Type B pancreatic cell (in vitro differentiated cells): ENCODE measurements at regions not wholly inside any gene's neighbourhood (a gene's known extent, or its start where the extent isn't known, plus 50 kb on each side); places are given as distances from the start of the nearest gene placed in this dataset.

Experiments
- DNase-seq: peaks from one replicate; pipeline ENCODE4 v3.0.0; 2021; ENCODE audit warnings: mixed read lengths; ENCODE audit not compliant: unreplicated experiment; ENCODE audit errors: extremely low spot score
- H3K27ac Mint-ChIP-seq: 2 replicates; pipeline ENCODE4 v1.8.0; 2021; ENCODE audit warnings: mild to moderate bottlenecking, mixed read lengths
- H3K27me3 Mint-ChIP-seq: 2 replicates; pipeline ENCODE4 v1.8.0; 2021; ENCODE audit warnings: mixed read lengths
- H3K36me3 Mint-ChIP-seq: 2 replicates; pipeline ENCODE4 v1.8.0; 2021; ENCODE audit warnings: mixed read lengths
- H3K4me1 Mint-ChIP-seq: one replicate; pipeline ENCODE4 v1.8.0; 2021; ENCODE audit warnings: mixed read lengths; ENCODE audit not compliant: unreplicated experiment
- H3K4me3 Mint-ChIP-seq: 2 replicates; pipeline ENCODE4 v1.8.0; 2021; ENCODE audit warnings: mild to moderate bottlenecking, mixed read lengths
- H3K9me3 Mint-ChIP-seq: 2 replicates; pipeline ENCODE4 v1.8.0; 2021; ENCODE audit warnings: mixed read lengths
- TF ChIP-seq, protein P1 (sequence below): fragments of 200-600 bp; sonication (generic); conservative IDR thresholded peaks from 2 replicates; pipeline ENCODE4 v1.5.0; 2021; ENCODE audit warnings: antibody characterized with exemption, mild to moderate bottlenecking

DNA sequence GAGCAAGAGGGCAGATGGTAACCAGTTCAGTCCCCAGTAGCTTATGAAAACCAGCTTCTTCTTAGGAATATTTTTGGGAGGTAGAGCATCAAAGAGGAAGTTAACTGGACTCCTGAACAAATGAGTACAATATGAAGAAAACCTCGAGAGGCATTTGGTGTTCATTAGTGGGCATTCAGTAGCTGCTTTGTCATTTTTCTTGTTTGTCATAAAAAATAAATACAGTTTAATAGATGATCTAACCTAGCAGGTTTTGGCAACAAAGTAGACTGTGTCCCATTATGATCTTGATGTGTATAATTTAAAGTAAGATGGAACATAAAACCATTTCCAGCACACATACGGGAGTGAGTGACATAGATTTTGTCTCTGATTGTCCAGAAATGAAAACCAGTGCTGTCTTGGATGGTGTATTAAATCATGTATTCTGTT lies 173.1 kb downstream of the HS3ST3A1 start:
- DNase-seq: no peak
- H3K4me3 Mint-ChIP-seq: peak overlapping the region; percentile 4
- H3K27ac Mint-ChIP-seq: peak overlapping the region; percentile 22
- H3K4me1 Mint-ChIP-seq: peaks cover 30% of the 10 kb centered on the region
- no peaks in the 10 kb centered on the region for H3K9me3 Mint-ChIP-seq
- H3K27me3 Mint-ChIP-seq: no peaks in the 10 kb centered on the region
- TF ChIP-seq, protein P1, sequence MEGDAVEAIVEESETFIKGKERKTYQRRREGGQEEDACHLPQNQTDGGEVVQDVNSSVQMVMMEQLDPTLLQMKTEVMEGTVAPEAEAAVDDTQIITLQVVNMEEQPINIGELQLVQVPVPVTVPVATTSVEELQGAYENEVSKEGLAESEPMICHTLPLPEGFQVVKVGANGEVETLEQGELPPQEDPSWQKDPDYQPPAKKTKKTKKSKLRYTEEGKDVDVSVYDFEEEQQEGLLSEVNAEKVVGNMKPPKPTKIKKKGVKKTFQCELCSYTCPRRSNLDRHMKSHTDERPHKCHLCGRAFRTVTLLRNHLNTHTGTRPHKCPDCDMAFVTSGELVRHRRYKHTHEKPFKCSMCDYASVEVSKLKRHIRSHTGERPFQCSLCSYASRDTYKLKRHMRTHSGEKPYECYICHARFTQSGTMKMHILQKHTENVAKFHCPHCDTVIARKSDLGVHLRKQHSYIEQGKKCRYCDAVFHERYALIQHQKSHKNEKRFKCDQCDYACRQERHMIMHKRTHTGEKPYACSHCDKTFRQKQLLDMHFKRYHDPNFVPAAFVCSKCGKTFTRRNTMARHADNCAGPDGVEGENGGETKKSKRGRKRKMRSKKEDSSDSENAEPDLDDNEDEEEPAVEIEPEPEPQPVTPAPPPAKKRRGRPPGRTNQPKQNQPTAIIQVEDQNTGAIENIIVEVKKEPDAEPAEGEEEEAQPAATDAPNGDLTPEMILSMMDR: no peak
- H3K36me3 Mint-ChIP-seq: no peaks in the 10 kb centered on the region

DNA sequence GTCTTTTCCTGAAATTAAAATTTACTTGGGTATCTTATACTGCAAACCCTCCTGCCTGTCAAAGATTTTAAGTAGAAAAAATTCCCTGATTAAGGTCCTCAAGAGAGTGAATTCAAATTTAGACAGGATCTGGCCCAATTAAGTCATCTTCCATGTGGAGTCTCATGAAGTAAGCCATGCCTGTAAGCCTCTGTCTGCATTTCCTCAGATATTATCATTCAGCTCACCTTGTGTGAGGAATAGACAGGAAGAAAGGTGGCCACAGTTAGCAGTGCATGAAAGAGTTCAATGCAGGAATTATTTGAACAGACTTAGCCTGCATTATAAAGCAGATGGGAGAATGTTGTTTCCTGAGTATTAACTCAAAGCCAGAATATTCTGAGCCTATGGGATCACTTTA lies 174.7 kb downstream of the HS3ST3A1 start:
- Mint-ChIP-seq H3K9me3 (peaks cover under 1% of the 10 kb centered on the region), H3K4me1 (peaks cover 30% of the 10 kb centered on the region), H3K4me3 (no peak overlapping the region), H3K36me3 (no peaks in the 10 kb centered on the region), H3K27ac (no peak overlapping the region), H3K27me3 (no peaks in the 10 kb centered on the region)
- DNase-seq: no peak
- TF ChIP-seq, protein P1: no peak

DNA sequence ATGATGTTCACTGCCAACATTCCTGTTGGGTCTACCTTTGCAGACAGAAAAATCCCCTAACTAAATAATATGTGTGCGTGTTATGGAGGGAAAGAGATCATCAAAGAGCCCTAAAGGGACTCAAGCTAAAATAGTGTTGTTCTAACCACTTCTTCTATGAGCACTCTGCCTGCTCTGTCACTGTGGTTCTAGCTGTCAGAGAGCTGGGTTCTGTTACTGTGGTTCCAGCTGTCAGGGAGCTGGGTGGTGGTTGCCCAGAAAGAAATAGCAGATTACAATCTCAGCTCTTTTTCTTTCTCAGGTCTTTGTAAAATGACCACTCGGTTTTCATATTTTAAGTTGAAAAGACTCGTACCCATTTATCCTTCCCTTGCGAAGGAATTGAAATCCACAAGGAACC lies 176.3 kb downstream of the HS3ST3A1 start:
- no peak for DNase-seq
- H3K27me3 Mint-ChIP-seq: no peaks in the 10 kb centered on the region
- TF ChIP-seq, protein P1: no peak
- H3K4me3 Mint-ChIP-seq: no peak overlapping the region
- H3K4me1 Mint-ChIP-seq: peaks cover 33% of the 10 kb centered on the region
- no peaks in the 10 kb centered on the region for H3K36me3 Mint-ChIP-seq
- no peak overlapping the region for H3K27ac Mint-ChIP-seq
- peaks cover 14% of the 10 kb centered on the region for H3K9me3 Mint-ChIP-seq

DNA sequence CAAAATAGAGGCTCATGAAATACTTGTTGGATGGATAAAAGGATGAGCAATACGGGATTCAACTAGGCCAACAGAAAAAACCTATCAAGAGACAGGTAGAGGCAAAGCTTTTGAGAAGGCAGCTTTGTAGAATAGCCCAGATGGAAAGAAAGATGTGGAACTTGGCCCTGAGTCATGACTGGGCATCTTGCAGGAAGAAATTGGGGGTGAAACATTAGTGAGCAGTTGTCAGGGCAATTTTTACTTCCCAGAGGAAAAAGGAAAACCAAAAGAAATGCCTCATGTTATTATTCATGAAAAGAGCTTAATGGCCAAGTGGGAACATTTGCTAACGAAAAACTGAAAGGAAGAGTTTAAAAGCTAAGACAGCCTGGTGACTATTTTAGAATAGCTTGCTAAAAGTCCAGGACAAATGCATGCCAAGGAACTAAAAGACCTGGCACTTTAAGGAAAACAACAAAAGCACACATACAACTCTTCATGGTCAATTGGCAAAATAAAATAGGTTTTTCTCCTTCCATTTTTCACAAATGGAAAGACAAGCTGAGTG lies 180.1 kb downstream of the HS3ST3A1 start:
- no peak overlapping the region for H3K27ac Mint-ChIP-seq
- H3K36me3 Mint-ChIP-seq: no peaks in the 10 kb centered on the region
- no peak overlapping the region for H3K4me3 Mint-ChIP-seq
- TF ChIP-seq, protein P1: no peak
- H3K27me3 Mint-ChIP-seq: peaks cover 3% of the 10 kb centered on the region
- peaks cover 14% of the 10 kb centered on the region for H3K9me3 Mint-ChIP-seq
- peaks cover 5% of the 10 kb centered on the region for H3K4me1 Mint-ChIP-seq
- no peak for DNase-seq

DNA sequence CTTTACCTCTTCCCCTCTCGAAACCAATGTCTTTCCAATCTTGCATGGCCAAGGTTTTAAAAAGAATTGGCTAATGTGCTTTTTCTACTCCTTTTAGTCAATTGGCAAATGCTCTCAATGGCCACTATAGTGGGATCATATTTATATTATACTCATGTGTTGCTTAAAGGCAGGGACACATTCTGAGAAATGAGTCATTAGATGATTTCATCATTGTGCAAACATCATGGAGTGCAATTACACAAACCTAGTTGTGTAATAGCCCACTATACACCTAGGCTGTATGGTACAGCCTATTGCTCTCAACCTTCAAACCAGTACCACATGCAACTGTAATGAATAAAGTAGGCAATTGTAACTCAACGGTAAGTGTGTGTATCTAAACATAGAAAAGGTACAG lies 180.9 kb downstream of the HS3ST3A1 start:
- Mint-ChIP-seq H3K27ac (peak overlapping the region; percentile 31), H3K4me3 (no peak overlapping the region), H3K27me3 (peaks cover 4% of the 10 kb centered on the region), H3K36me3 (no peaks in the 10 kb centered on the region), H3K9me3 (peaks cover 14% of the 10 kb centered on the region), H3K4me1 (peaks cover 5% of the 10 kb centered on the region)
- TF ChIP-seq, protein P1: no peak
- no peak for DNase-seq

DNA sequence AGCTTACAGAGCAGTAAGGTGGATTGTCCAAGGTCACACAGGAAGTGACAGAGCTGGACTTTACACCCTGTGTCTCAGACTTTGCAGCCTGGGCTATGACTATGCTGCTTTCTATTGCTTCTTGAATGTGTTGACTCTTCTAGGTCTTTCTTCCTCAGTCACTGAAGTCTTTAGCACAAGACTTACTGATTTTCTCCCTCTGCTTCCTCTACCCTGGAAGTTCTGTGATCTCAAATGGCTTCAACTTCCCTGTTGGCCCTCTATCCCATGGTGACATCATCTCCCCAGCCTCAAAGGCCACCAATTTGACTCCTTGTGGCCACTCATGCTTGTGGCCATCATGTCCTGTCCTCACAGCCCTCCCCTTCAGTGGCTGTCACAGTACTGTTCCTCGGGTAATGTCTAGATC lies 181.3 kb downstream of the HS3ST3A1 start:
- Mint-ChIP-seq H3K9me3 (peaks cover 14% of the 10 kb centered on the region), H3K27me3 (peaks cover 4% of the 10 kb centered on the region), H3K4me1 (peaks cover 5% of the 10 kb centered on the region), H3K36me3 (no peaks in the 10 kb centered on the region), H3K4me3 (no peak overlapping the region), H3K27ac (peak overlapping the region; percentile 31)
- DNase-seq: no peak
- TF ChIP-seq, protein P1: no peak
